HepG2 (cell line): ENCODE measurements at regions not wholly inside any gene's neighbourhood (a gene's known extent, or its start where the extent isn't known, plus 50 kb on each side); places are given as distances from the start of the nearest gene placed in this dataset.

Source experiments
- ATAC-seq: fragments of 200-7000 bp; cut with Tn5 transposase; 3 replicates; pipeline ENCODE4 v1.9.1; 2020; ENCODE audit warnings: mild to moderate bottlenecking, moderate library complexity
- BruUV-seq: library from RNA; stranded (reverse); fragments of 400-500 nt; replicated peaks from 2 replicates; lab custom pipeline; 2021; lab: Mats Ljungman, UMichigan
- CTCF ChIA-PET: fragments of 300-600 bp; formaldehyde crosslinking; extraction: SDS; loops from one replicate; lab custom pipeline; 2021; ENCODE audit warnings: low total read pairs, inconsistent platforms, low intra/inter-chr PET ratio; lab: Yijun Ruan, JAX
- POLR2A ChIA-PET: fragments of 350-600 bp; sonication (Branson Sonifier 250); formaldehyde crosslinking; loops from one replicate; lab custom pipeline; 2020; ENCODE audit warnings: antibody characterized with exemption, inconsistent platforms; lab: Yijun Ruan, JAX
- DNase-seq: peaks from one replicate; pipeline ENCODE4 v3.0.0-alpha.2; 2015; ENCODE audit warnings: low spot score
- FAIRE-seq: peaks from 3 replicates; lab custom pipeline; 2011; peaks lifted over from hg19 to GRCh38; lab: Jason Lieb, UNC
- H2AFZ ChIP-seq: one replicate; pipeline ENCODE4 v1.6.1; 2011; ENCODE audit warnings: low read length, inconsistent platforms
- H3K27ac ChIP-seq: fragments of 300-600 bp; 3 replicates; pipeline ENCODE4 v1.8.0; 2011; ENCODE audit warnings: mixed run types, mild to moderate bottlenecking, mixed read lengths, low read length, inconsistent platforms; ENCODE audit not compliant: insufficient read depth; ENCODE audit errors: extremely low read length
- H3K27me3 ChIP-seq, 2 experiments: fragments of 200-600 bp in 1 of 2; 2 replicates in 1 of 2; 3 replicates in 1 of 2; pipeline versions ENCODE4 v1.6.0 to v1.8.0; 2011; ENCODE audit warnings: low read length in 2 of 2, mild to moderate bottlenecking in 2 of 2, moderate library complexity in 2 of 2, inconsistent platforms in 1 of 2; ENCODE audit not compliant: insufficient read depth in 2 of 2, control insufficient read depth in 1 of 2
- H3K36me3 ChIP-seq, 2 experiments: fragments of 200-600 bp in 1 of 2; replicated peaks in 1 of 2; 2 replicates in 1 of 2; 3 replicates in 1 of 2; pipeline versions ENCODE4 v1.5.1 to v1.8.0; 2011; ENCODE audit warnings: low read length in 2 of 2, inconsistent platforms in 1 of 2; ENCODE audit not compliant: insufficient read depth in 2 of 2, control insufficient read depth in 1 of 2
- H3K4me1 ChIP-seq: 2 replicates; pipeline ENCODE4 v1.5.1; 2012; ENCODE audit warnings: low read length, inconsistent platforms; ENCODE audit not compliant: insufficient read depth
- H3K4me2 ChIP-seq: 2 replicates; pipeline ENCODE4 v1.6.0; 2011; ENCODE audit warnings: low read depth, low read length, inconsistent platforms
- H3K4me3 ChIP-seq, 3 experiments: fragments of 200-600 bp in 1 of 3; sonication (generic), shearing (Covaris generic) in 1 of 3; replicated peaks in 1 of 3; 2 replicates each; pipeline ENCODE4 v1.5.1; 2011 to 2016; ENCODE audit warnings: low read length in 3 of 3, inconsistent platforms in 2 of 3, low read depth in 2 of 3, mild to moderate bottlenecking in 2 of 3, control low read depth in 1 of 3, mixed read lengths in 1 of 3; ENCODE audit not compliant: insufficient read depth in 1 of 3
- H3K79me2 ChIP-seq: one replicate; pipeline ENCODE4 v1.6.1; 2011; ENCODE audit warnings: low read length, inconsistent platforms; ENCODE audit not compliant: insufficient read depth
- H3K9ac ChIP-seq: 2 replicates; pipeline ENCODE4 v1.6.0; 2011; ENCODE audit warnings: mild to moderate bottlenecking, low read depth, low read length, inconsistent platforms; ENCODE audit not compliant: insufficient read depth
- H3K9me3 ChIP-seq: 2 replicates; pipeline ENCODE4 v1.5.1; 2012; ENCODE audit warnings: mild to moderate bottlenecking, low read length
- H4K20me1 ChIP-seq: 2 replicates; pipeline ENCODE4 v1.6.0; 2011; ENCODE audit warnings: inconsistent platforms, mild to moderate bottlenecking, low read length, moderate library complexity; ENCODE audit not compliant: insufficient read depth
- ARNT2 ChIP-seq: sonication (generic); formaldehyde crosslinking; IDR thresholded peaks from 2 replicates; pipeline ENCODE4 v1.8.0; 2022; ENCODE audit warnings: mild to moderate bottlenecking, low read depth, missing genetic modification reagents, moderate library complexity
- FIP1L1 ChIP-seq: fragments of 200-400 bp; formaldehyde crosslinking; IDR thresholded peaks from 2 replicates; pipeline ENCODE4 v1.6.1; 2018; ENCODE audit warnings: low read depth, mild to moderate bottlenecking, low read length, moderate library complexity, borderline replicate concordance; ENCODE audit not compliant: insufficient read depth
- FOXP4 ChIP-seq: sonication (generic); formaldehyde crosslinking; IDR thresholded peaks from 2 replicates; pipeline ENCODE4 v1.4.0; 2020; ENCODE audit warnings: missing genetic modification reagents
- MAFF ChIP-seq: IDR thresholded peaks from 2 replicates; pipeline ENCODE4 v1.6.1; 2011; ENCODE audit warnings: low read depth, low read length, improper control_type of control experiment
- MAFK ChIP-seq, 2 experiments: IDR thresholded peaks in 1 of 2; conservative IDR thresholded peaks in 1 of 2; 2 replicates each; pipeline ENCODE4 v1.6.1; 2011; ENCODE audit warnings: improper control_type of control experiment in 2 of 2, low read length in 2 of 2
- NR2F2 ChIP-seq: IDR thresholded peaks from 2 replicates; pipeline ENCODE4 v1.6.1; 2012; ENCODE audit warnings: low read depth, inconsistent platforms, borderline replicate concordance
- SIX4 ChIP-seq: sonication (generic); formaldehyde crosslinking; IDR thresholded peaks from 2 replicates; pipeline ENCODE4 v1.4.0; 2020; ENCODE audit warnings: missing genetic modification reagents
- TFDP1 ChIP-seq: IDR thresholded peaks from 2 replicates; pipeline ENCODE4 v1.6.1; 2016; ENCODE audit warnings: missing compliant biosample characterization, missing genetic modification reagents, borderline replicate concordance
- TFE3 ChIP-seq: IDR thresholded peaks from 2 replicates; pipeline ENCODE4 v1.6.1; 2016
- ZFYVE20 ChIP-seq: sonication (generic); formaldehyde crosslinking; IDR thresholded peaks from 2 replicates; pipeline ENCODE4 v1.8.0; 2023; ENCODE audit warnings: low read depth, mild to moderate bottlenecking, moderate library complexity, missing genetic modification reagents, borderline replicate concordance
- ZNF883 ChIP-seq: sonication (generic); formaldehyde crosslinking; IDR thresholded peaks from 2 replicates; pipeline ENCODE4 v1.5.1; 2020; ENCODE audit warnings: mild to moderate bottlenecking, missing genetic modification reagents; ENCODE audit errors: not compliant biosample characterization
- ZSCAN12 ChIP-seq: sonication (generic); formaldehyde crosslinking; IDR thresholded peaks from 2 replicates; pipeline ENCODE4 v1.9.0; 2021; ENCODE audit warnings: mild to moderate bottlenecking, missing genetic modification reagents
- WGBS: methylation state at CpG from one replicate; pipeline ENCODE4 v1.1.6; 2017; ENCODE audit warnings: low lambda C conversion rate; 5-methylcytosine and 5-hydroxymethylcytosine counted together
- in situ Hi-C: cut with HindIII; loops from 2 replicates; pipeline ENCODE4 v1.10.0; 2017; ENCODE audit warnings: low pct_unique_long_range_greater_than_20kb; ENCODE audit not compliant: extremely low pct_ligation_motif_present
- intact Hi-C: fragments of 100-400 bp; cut with micrococcal nuclease; formaldehyde crosslinking; loops from one replicate; pipeline ENCODE4 v1.10.0; 2022; ENCODE audit not compliant: unreplicated experiment

- TF ChIP-seq MAFF, result peak; percentile 51; the same call in 1 of the 2 replicates
- peak; percentile 55 to 80; a peak in 3 of 4 replicates for TF ChIP-seq MAFK (conservative IDR thresholded peaks at IDR 0.05 in 1 of 2, IDR thresholded peaks at IDR 0.05 in 1 of 2; ENCODE audit: low read length in 2 of 2)
- TF ChIP-seq TFDP1 (CRISPR knock-in tag), result no peak
- ChIA-PET POLR2A (no interaction called here), CTCF (no interaction called here)
- intact Hi-C loops, result no loop called here
- H4K20me1 ChIP-seq, result no peaks in the 10 kb centered on the region
- H3K4me1 ChIP-seq, result no peaks in the 10 kb centered on the region
- H3K36me3 ChIP-seq, result no peaks in the 10 kb centered on the region
- no peak overlapping the region for H3K9ac ChIP-seq
- DNase-seq (no peak), FAIRE-seq (no peak), ATAC-seq (no peak)
- BruUV-seq, result no TSS peak
- H3K9me3 ChIP-seq, result no peaks in the 10 kb centered on the region
- H2AFZ ChIP-seq, result no peak overlapping the region
- no peaks in the 10 kb centered on the region for H3K79me2 ChIP-seq
- H3K4me2 ChIP-seq, result no peak overlapping the region
- no peak overlapping the region for H3K27ac ChIP-seq
- H3K4me3 ChIP-seq, result no peak overlapping the region
- H3K27me3 ChIP-seq, result no peaks in the 10 kb centered on the region
- in situ Hi-C loops, result no loop called here
Observed at GRCh38 chr2:139216435-139216834, 436.2 kb upstream of the NXPH2 start.

GRCh38 chr2:139214801-139215200 lies 434.6 kb upstream of the NXPH2 start:
- no TSS peak for BruUV-seq
- no peaks in the 10 kb centered on the region for H4K20me1 ChIP-seq
- POLR2A ChIA-PET, result no interaction called here
- no peaks in the 10 kb centered on the region for H3K27me3 ChIP-seq
- H2AFZ ChIP-seq, result no peak overlapping the region
- no peaks in the 10 kb centered on the region for H3K79me2 ChIP-seq
- H3K36me3 ChIP-seq, result no peaks in the 10 kb centered on the region
- DNase-seq, result no peak
- no peaks in the 10 kb centered on the region for H3K4me1 ChIP-seq
- H3K4me2 ChIP-seq, result no peak overlapping the region
- FAIRE-seq, result no peak
- no peak overlapping the region for H3K27ac ChIP-seq
- H3K9ac ChIP-seq, result no peak overlapping the region
- WGBS, result 1% methylated on average over 2 of the region's 2 CpGs
- no peak overlapping the region for H3K4me3 ChIP-seq
- no peaks in the 10 kb centered on the region for H3K9me3 ChIP-seq
- in situ Hi-C loops, result no loop called here
- intact Hi-C loops, result no loop called here
- CTCF ChIA-PET, result no interaction called here
- no peak for ATAC-seq
- TF ChIP-seq ZFYVE20, result no peak
- TF ChIP-seq FIP1L1, result no peak
- no peak for TF ChIP-seq FOXP4 (CRISPR knock-in tag)
- no peak for TF ChIP-seq NR2F2
- TF ChIP-seq TFE3 (CRISPR knock-in tag), result no peak
- no peak for TF ChIP-seq ARNT2 (CRISPR knock-in tag)
- TF ChIP-seq ZNF883, result no peak
- TF ChIP-seq SIX4, result no peak
- TF ChIP-seq ZSCAN12, result no peak
